H1 (cell line): ENCODE measurements at regions not wholly inside any gene's neighbourhood (a gene's known extent, or its start where the extent isn't known, plus 50 kb on each side); places are given as distances from the start of the nearest gene placed in this dataset.

Experiments
- CTCF ChIA-PET: fragments of 300-600 bp; sonication (Branson Sonifier 250); formaldehyde crosslinking; loops from one replicate; lab custom pipeline; 2021; ENCODE audit not compliant: partially characterized antibody; lab: Charles Lee
- POLR2A ChIA-PET: fragments of 300-600 bp; sonication (Branson Sonifier 250); formaldehyde crosslinking; loops from one replicate; lab custom pipeline; 2021; ENCODE audit warnings: inconsistent platforms; ENCODE audit not compliant: partially characterized antibody; lab: Charles Lee
- DNase-seq, 2 experiments: peaks; one replicate each; pipeline versions ENCODE4 v3.0.0 to v3.0.0-alpha.2; 2010 to 2022; ENCODE audit warnings: low spot score in 2 of 2, low read depth in 1 of 2, mixed read lengths in 1 of 2
- FAIRE-seq: peaks from 2 replicates; lab custom pipeline; 2011; peaks lifted over from hg19 to GRCh38; lab: Jason Lieb, UNC
- H2AFZ ChIP-seq: 2 replicates; pipeline ENCODE4 v1.8.1; 2012; ENCODE audit warnings: low read length, inconsistent platforms
- H2AK5ac ChIP-seq: 2 replicates; pipeline ENCODE4 v1.6.1; 2013; ENCODE audit warnings: low read depth, low read length
- H2BK120ac ChIP-seq: replicated peaks from 2 replicates; pipeline ENCODE3; 2013; ENCODE audit warnings: low read depth, low read length, inconsistent platforms
- H2BK12ac ChIP-seq: 2 replicates; pipeline ENCODE4 v1.6.1; 2013; ENCODE audit warnings: low read depth, low read length
- H2BK15ac ChIP-seq: 2 replicates; pipeline ENCODE4 v1.6.1; 2013; ENCODE audit warnings: low read length
- H2BK20ac ChIP-seq: 2 replicates; pipeline ENCODE4 v1.6.1; 2013; ENCODE audit warnings: low read length
- H2BK5ac ChIP-seq: 2 replicates; pipeline ENCODE4 v1.6.1; 2013; ENCODE audit warnings: low read depth, low read length
- H3K14ac ChIP-seq: 2 replicates; pipeline ENCODE4 v1.6.1; 2013; ENCODE audit warnings: inconsistent platforms; ENCODE audit not compliant: insufficient read length
- H3K18ac ChIP-seq: 2 replicates; pipeline ENCODE4 v1.6.1; 2013; ENCODE audit warnings: low read length; ENCODE audit errors: extremely low read depth
- H3K23ac ChIP-seq: 2 replicates; pipeline ENCODE4 v1.6.1; 2013; ENCODE audit warnings: inconsistent platforms; ENCODE audit not compliant: insufficient read length
- H3K23me2 ChIP-seq: 2 replicates; pipeline ENCODE4 v1.6.1; 2013; ENCODE audit warnings: low read depth, low read length
- H3K27ac ChIP-seq: 2 replicates; pipeline ENCODE4 v1.6.1; 2011; ENCODE audit warnings: low read depth, low read length, inconsistent platforms
- H3K27me3 ChIP-seq, 4 experiments: replicated peaks in 1 of 4; 1 replicate in 1 of 4; 2 replicates in 3 of 4; pipeline versions ENCODE4 v1.6.1 to v1.8.1; 2011 to 2013; ENCODE audit warnings: low read length in 3 of 4, mild to moderate bottlenecking in 3 of 4, inconsistent platforms in 2 of 4, mixed read lengths in 2 of 4, moderate library complexity in 1 of 4; ENCODE audit not compliant: control insufficient read depth in 3 of 4, insufficient read depth in 3 of 4; ENCODE audit errors: extremely low read depth in 1 of 4
- H3K36me3 ChIP-seq, 4 experiments: 2 replicates each; pipeline versions ENCODE4 v1.6.1 to v1.8.1; 2011 to 2013; ENCODE audit warnings: mild to moderate bottlenecking in 4 of 4, low read length in 3 of 4, moderate library complexity in 2 of 4, control low read depth in 1 of 4, inconsistent platforms in 1 of 4; ENCODE audit not compliant: insufficient read depth in 4 of 4, control insufficient read depth in 2 of 4
- H3K4ac ChIP-seq: replicated peaks from 2 replicates; pipeline ENCODE3; 2013; ENCODE audit warnings: low read length, low read depth, mixed read lengths, inconsistent platforms; ENCODE audit not compliant: insufficient read length
- H3K4me1 ChIP-seq, 4 experiments: replicated peaks in 1 of 4; 1 replicate in 1 of 4; 2 replicates in 3 of 4; pipeline versions ENCODE4 v1.6.1 to v1.8.1; 2011 to 2013; ENCODE audit warnings: low read length in 3 of 4, inconsistent platforms in 2 of 4, mixed read lengths in 1 of 4; ENCODE audit not compliant: insufficient read depth in 4 of 4, control insufficient read depth in 3 of 4
- H3K4me2 ChIP-seq, 2 experiments: 2 replicates each; pipeline versions ENCODE4 v1.6.1 to v1.8.1; 2011 to 2013; ENCODE audit warnings: low read depth in 2 of 2, low read length in 2 of 2, control low read depth in 1 of 2, inconsistent platforms in 1 of 2, mild to moderate bottlenecking in 1 of 2; ENCODE audit not compliant: insufficient read depth in 1 of 2
- H3K4me3 ChIP-seq, 4 experiments: fragments of 200-600, 300-600 bp in 1 of 4; sonication (generic), shearing (Covaris generic), sonication (Bioruptor Twin) in 1 of 4; 2 replicates each; pipeline versions ENCODE4 v1.5.1 to v1.8.1; 2011 to 2016; ENCODE audit warnings: low read length in 4 of 4, low read depth in 3 of 4, control low read depth in 2 of 4, inconsistent platforms in 2 of 4, mild to moderate bottlenecking in 2 of 4, mixed read lengths in 1 of 4, moderate library complexity in 1 of 4; ENCODE audit not compliant: insufficient read depth in 2 of 4; ENCODE audit errors: extremely low read depth in 1 of 4
- H3K56ac ChIP-seq: replicated peaks from 2 replicates; pipeline ENCODE3; 2013; ENCODE audit warnings: low read depth, mild to moderate bottlenecking, mixed read lengths, low read length, inconsistent platforms; ENCODE audit not compliant: insufficient read length
- H3K79me1 ChIP-seq: 2 replicates; pipeline ENCODE4 v1.6.1; 2013; ENCODE audit warnings: low read depth, low read length, control low read depth
- H3K79me2 ChIP-seq, 2 experiments: 2 replicates each; pipeline versions ENCODE4 v1.6.1 to v1.8.1; 2012 to 2013; ENCODE audit warnings: low read length in 2 of 2, mild to moderate bottlenecking in 2 of 2, inconsistent platforms in 1 of 2; ENCODE audit not compliant: insufficient read depth in 2 of 2, control insufficient read depth in 1 of 2
- H3K9ac ChIP-seq, 4 experiments: replicated peaks in 1 of 4; 1 replicate in 1 of 4; 2 replicates in 3 of 4; pipeline versions ENCODE4 v1.6.1 to v1.8.1; 2011 to 2013; ENCODE audit warnings: low read depth in 3 of 4, low read length in 3 of 4, control low read depth in 2 of 4, mild to moderate bottlenecking in 2 of 4, moderate library complexity in 2 of 4, inconsistent platforms in 1 of 4; ENCODE audit errors: extremely low read depth in 1 of 4
- H3K9me3 ChIP-seq, 2 experiments: 2 replicates each; pipeline versions ENCODE4 v1.6.1 to v1.8.1; 2012 to 2013; ENCODE audit warnings: mild to moderate bottlenecking in 2 of 2, moderate library complexity in 2 of 2, control low read depth in 1 of 2, inconsistent platforms in 1 of 2, low read depth in 1 of 2, low read length in 1 of 2, mixed read lengths in 1 of 2; ENCODE audit not compliant: insufficient read depth in 2 of 2
- H4K20me1 ChIP-seq, 2 experiments: replicated peaks in 1 of 2; 2 replicates each; pipeline versions ENCODE3 to v1.8.1; 2011 to 2013; ENCODE audit warnings: inconsistent platforms in 2 of 2, low read length in 2 of 2, mild to moderate bottlenecking in 1 of 2; ENCODE audit not compliant: insufficient read depth in 2 of 2, control insufficient read depth in 1 of 2
- H4K5ac ChIP-seq: 2 replicates; pipeline ENCODE4 v1.6.1; 2013; ENCODE audit warnings: low read length, low read depth, mixed read lengths, inconsistent platforms; ENCODE audit not compliant: insufficient read length
- H4K8ac ChIP-seq: 2 replicates; pipeline ENCODE4 v1.8.0; 2013; ENCODE audit warnings: mild to moderate bottlenecking, moderate library complexity, low read length, inconsistent platforms; ENCODE audit not compliant: insufficient read depth; ENCODE audit errors: extremely low read depth
- H4K91ac ChIP-seq: replicated peaks from 2 replicates; pipeline ENCODE3; 2013; ENCODE audit warnings: low read length, mixed read lengths, inconsistent platforms; ENCODE audit not compliant: insufficient read length
- CHD1 ChIP-seq: IDR thresholded peaks from 2 replicates; pipeline ENCODE4 v1.6.1; 2012; ENCODE audit warnings: low read depth, low read length, improper control_type of control experiment
- CREB1 ChIP-seq: IDR thresholded peaks from 2 replicates; pipeline ENCODE4 v1.6.1; 2012; ENCODE audit warnings: inconsistent platforms
- CTBP2 ChIP-seq: IDR thresholded peaks from 2 replicates; pipeline ENCODE4 v1.7.0; 2011; ENCODE audit warnings: borderline replicate concordance, mild to moderate bottlenecking, moderate library complexity, mixed read lengths, low read length; ENCODE audit not compliant: insufficient read depth, insufficient read length
- FOSL1 ChIP-seq: IDR thresholded peaks from 2 replicates; pipeline ENCODE4 v1.6.1; 2011; ENCODE audit warnings: mild to moderate bottlenecking, low read depth, low read length, moderate library complexity; ENCODE audit not compliant: insufficient read depth
- HDAC2 ChIP-seq, 2 experiments: fragments of 300-600 bp in 1 of 2; sonication (generic) in 1 of 2; IDR thresholded peaks; 2 replicates each; pipeline ENCODE4 v1.6.1; 2011 to 2012; ENCODE audit warnings: low read depth in 2 of 2, low read length in 2 of 2, mild to moderate bottlenecking in 2 of 2, moderate library complexity in 2 of 2, borderline replicate concordance in 1 of 2, inconsistent platforms in 1 of 2
- HDAC6 ChIP-seq: IDR thresholded peaks from one replicate; pipeline ENCODE4 v1.7.1; 2012; ENCODE audit warnings: low read depth, mild to moderate bottlenecking, inconsistent platforms, low read length, moderate library complexity
- JUN ChIP-seq: IDR thresholded peaks from 2 replicates; pipeline ENCODE4 v1.6.1; 2011; ENCODE audit warnings: low read depth, mild to moderate bottlenecking, improper control_type of control experiment, low read length
- KDM5A ChIP-seq: fragments of 200-600 bp; IDR thresholded peaks from 2 replicates; pipeline ENCODE4 v1.7.1; 2012; ENCODE audit warnings: mild to moderate bottlenecking, low read length, inconsistent platforms, mixed read lengths
- POU5F1 ChIP-seq: IDR thresholded peaks from 2 replicates; pipeline ENCODE4 v1.6.1; 2011; ENCODE audit warnings: low read depth, mild to moderate bottlenecking, low read length, moderate library complexity
- RFX5 ChIP-seq: IDR thresholded peaks from 2 replicates; pipeline ENCODE4 v1.6.1; 2011; ENCODE audit warnings: low read depth, low read length, improper control_type of control experiment, borderline replicate concordance
- SIX5 ChIP-seq: IDR thresholded peaks from 2 replicates; pipeline ENCODE4 v1.6.1; 2011; ENCODE audit warnings: mild to moderate bottlenecking, low read depth, low read length
- SP1 ChIP-seq: IDR thresholded peaks from 2 replicates; pipeline ENCODE4 v1.6.1; 2011; ENCODE audit warnings: low read depth, low read length
- SUZ12 ChIP-seq: fragments of 200-600 bp; sonication (generic); IDR thresholded peaks from 2 replicates; pipeline ENCODE4 v1.6.1; 2012; ENCODE audit warnings: mild to moderate bottlenecking, inconsistent platforms, low read length, moderate library complexity, mixed read lengths
- TAF7 ChIP-seq: optimal IDR thresholded peaks from 2 replicates; pipeline ENCODE3; 2011; ENCODE audit warnings: low read depth, mild to moderate bottlenecking, inconsistent platforms, low read length, moderate library complexity, borderline replicate concordance
- YY1 ChIP-seq: IDR thresholded peaks from 2 replicates; pipeline ENCODE4 v1.6.1; 2011; ENCODE audit warnings: low read depth, mild to moderate bottlenecking, low read length
- WGBS, 2 experiments: shearing (Covaris generic) in 1 of 2; methylation state at CpG; one replicate each; pipeline versions ENCODE4 v1.1.6 to v1.1.7; 2013 to 2015; ENCODE audit warnings: low lambda C conversion rate in 2 of 2, mixed read lengths in 2 of 2, inconsistent platforms in 1 of 2, low coverage in 1 of 2, missing lambda C conversion rate in 1 of 2; ENCODE audit not compliant: insufficient replicate concordance in 2 of 2, insufficient coverage in 1 of 2, insufficient read length in 1 of 2; ENCODE audit errors: extremely low coverage in 1 of 2, missing lambda C conversion rate in 1 of 2; 5-methylcytosine and 5-hydroxymethylcytosine counted together
- TF ChIP-seq, protein P1 (sequence below): IDR thresholded peaks from 2 replicates; pipeline ENCODE4 v1.6.1; 2012; ENCODE audit warnings: inconsistent platforms

DNA sequence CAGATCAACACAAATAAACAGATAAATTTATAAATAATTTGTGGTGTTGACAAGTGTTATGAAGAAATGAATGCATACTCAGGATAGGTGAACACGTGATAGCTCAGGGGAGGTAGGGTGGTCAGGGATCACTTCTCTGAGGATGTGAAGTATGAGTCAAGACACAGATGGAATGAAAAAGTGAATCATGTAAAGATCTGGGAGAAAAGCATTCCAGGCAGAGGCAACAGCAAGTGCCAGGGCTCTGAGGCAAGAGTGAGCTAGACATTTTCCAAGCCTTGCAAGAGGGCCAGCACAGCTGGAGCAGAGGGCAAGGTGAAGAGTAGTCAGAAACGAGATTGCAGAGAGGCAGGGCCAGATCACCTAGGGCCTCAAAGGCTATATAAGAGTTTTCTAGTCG lies 177.8 kb downstream of the WNT5A start:
- Histone ChIP-seq H3K36me3 (no peaks in the 10 kb centered on the region), H3K27me3 (no peaks in the 10 kb centered on the region), H2BK120ac (no peak overlapping the region), H3K9ac (no peak overlapping the region), H2BK12ac (no peak overlapping the region), H2AK5ac (no peak overlapping the region), H4K20me1 (no peaks in the 10 kb centered on the region), H3K79me2 (no peaks in the 10 kb centered on the region), H3K23ac (no peak overlapping the region), H3K4me3 (no peak overlapping the region), H3K4me1 (no peaks in the 10 kb centered on the region), H3K9me3 (no peaks in the 10 kb centered on the region), H3K4me2 (no peak overlapping the region), H3K18ac (no peak overlapping the region), H3K79me1 (no peaks in the 10 kb centered on the region), H4K5ac (no peak overlapping the region), H3K27ac (no peak overlapping the region), H3K23me2 (no peaks in the 10 kb centered on the region), H4K8ac (no peak overlapping the region), H4K91ac (no peak overlapping the region), H2BK5ac (no peak overlapping the region), H2AFZ (no peak overlapping the region), H3K14ac (no peak overlapping the region), H2BK20ac (no peak overlapping the region), H3K4ac (no peak overlapping the region), H2BK15ac (no peak overlapping the region), H3K56ac (no peak overlapping the region)
- FAIRE-seq, result no peak
- CTCF ChIA-PET, result no interaction called here
- no peak for DNase-seq
- 91% methylated on average over 3 of the region's 3 CpGs; no CpG with 5 or more reads in 1 of the 2 experiments for WGBS, 2 experiments
- POLR2A ChIA-PET, result no interaction called here
- TF ChIP-seq HDAC2 (IDR thresholded peaks at IDR 0.05; ENCODE audit: borderline replicate concordance in 1 of 2, low read depth in 2 of 2, low read length in 2 of 2) (no peak), POU5F1 (no peak), SIX5 (no peak), RFX5 (no peak), CREB1 (no peak), SUZ12 (no peak), TAF7 (no peak), SP1 (no peak), JUN (no peak), FOSL1 (no peak), YY1 (no peak), CHD1 (no peak), HDAC6 (no peak), CTBP2 (no peak), KDM5A (no peak)
- TF ChIP-seq, protein P1, sequence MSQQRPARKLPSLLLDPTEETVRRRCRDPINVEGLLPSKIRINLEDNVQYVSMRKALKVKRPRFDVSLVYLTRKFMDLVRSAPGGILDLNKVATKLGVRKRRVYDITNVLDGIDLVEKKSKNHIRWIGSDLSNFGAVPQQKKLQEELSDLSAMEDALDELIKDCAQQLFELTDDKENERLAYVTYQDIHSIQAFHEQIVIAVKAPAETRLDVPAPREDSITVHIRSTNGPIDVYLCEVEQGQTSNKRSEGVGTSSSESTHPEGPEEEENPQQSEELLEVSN, result no peak
